ENCODE measurements at regions not wholly inside any gene's neighbourhood (a gene's known extent, or its start where the extent isn't known, plus 50 kb on each side); places are given as distances from the start of the nearest gene placed in this dataset.
A peak's percentile ranks its signal among the peaks of the same experiment; 100 is the strongest.
"Not testable (repeated sequence)": the region's sequence is repeated elsewhere in the genome, so short reads cannot be mapped to it uniquely, and the experiment has no call there.

DNA sequence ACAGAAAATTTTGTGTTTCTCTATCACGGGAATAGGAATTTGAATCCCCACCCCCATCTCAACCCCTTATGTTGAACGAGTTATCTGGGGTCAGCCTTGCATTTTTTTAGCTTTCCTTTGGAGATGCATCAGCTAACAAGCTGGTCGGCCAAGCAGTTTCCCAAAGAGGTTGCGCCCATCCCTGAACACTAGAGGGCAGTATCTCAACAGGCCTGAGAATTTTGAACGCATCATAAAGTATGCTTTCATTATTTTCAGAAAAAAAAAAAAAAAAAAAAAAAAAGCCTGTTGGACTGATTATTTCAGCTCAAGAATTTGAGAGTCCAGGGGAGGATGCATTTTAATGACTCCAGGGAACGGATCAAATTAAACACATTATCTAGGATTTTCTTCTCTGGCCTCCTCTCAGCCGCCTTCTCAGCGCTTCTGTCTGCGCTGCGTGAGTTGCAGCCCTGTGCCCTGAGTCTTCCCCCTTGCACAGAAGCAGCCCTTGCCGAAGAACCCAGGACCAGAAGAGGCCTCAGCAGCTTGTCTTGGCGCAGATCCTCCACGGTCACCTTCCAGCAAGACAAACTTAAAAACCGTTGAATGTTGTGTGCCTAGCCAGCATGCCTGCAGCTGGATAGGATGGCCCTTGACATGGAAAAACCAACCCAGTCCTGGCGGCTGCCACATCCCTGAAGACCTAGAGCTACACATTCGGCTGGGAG, 76.6 kb upstream of the GZMB start:
- 27% methylated on average over 12 of the region's 16 CpGs for WGBS (ENCODE audit: insufficient coverage)
- Histone ChIP-seq H3K36me3 (ENCODE audit: control insufficient read depth, insufficient read depth, low read length) (no peaks in the 10 kb centered on the region), H3K27me3 (ENCODE audit: control insufficient read depth, insufficient read depth, low read length) (peaks cover 2% of the 10 kb centered on the region), H3K9me3 (replicated peaks; ENCODE audit: control insufficient read depth, low read depth, low read length) (no peaks in the 10 kb centered on the region), H3K27ac (ENCODE audit: low read length) (no peak overlapping the region), H3K4me1 (ENCODE audit: control insufficient read depth, insufficient read depth, low read length) (peaks cover 4% of the 10 kb centered on the region), H3K4me3 (ENCODE audit: low read length) (peak overlapping the region; percentile 21)
- peak; percentile 88 for DNase-seq

DNA sequence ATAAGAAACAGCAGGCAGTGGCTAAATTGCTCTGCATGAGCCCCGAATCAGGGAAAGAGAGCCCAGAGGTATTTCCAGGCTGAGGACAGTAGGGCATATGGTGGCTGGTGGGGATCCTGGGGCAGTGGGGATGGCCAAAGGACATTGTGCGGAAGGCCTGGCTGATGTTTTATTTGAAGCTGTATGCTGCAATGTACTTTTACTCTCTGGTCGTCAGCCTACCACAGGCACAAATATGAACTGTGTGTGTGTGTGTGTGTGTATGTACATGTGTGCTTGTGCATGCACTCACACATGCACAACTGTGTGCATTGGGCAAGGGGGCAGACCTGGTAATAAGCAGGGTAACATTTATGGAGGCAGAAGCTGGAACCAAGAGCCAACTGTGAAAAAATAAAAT, 74.7 kb upstream of the GZMB start:
- Histone ChIP-seq H3K27me3 (ENCODE audit: control insufficient read depth, insufficient read depth, low read length) (peaks cover 2% of the 10 kb centered on the region), H3K4me1 (ENCODE audit: control insufficient read depth, insufficient read depth, low read length) (peaks cover 4% of the 10 kb centered on the region), H3K4me3 (ENCODE audit: low read length) (no peak overlapping the region), H3K36me3 (ENCODE audit: control insufficient read depth, insufficient read depth, low read length) (no peaks in the 10 kb centered on the region), H3K27ac (ENCODE audit: low read length) (no peak overlapping the region), H3K9me3 (replicated peaks; ENCODE audit: control insufficient read depth, low read depth, low read length) (no peaks in the 10 kb centered on the region)
- no peak for DNase-seq
- 84% methylated on average over 3 of the region's 3 CpGs for WGBS (ENCODE audit: insufficient coverage)

- no peaks in the 10 kb centered on the region for H3K9me3 ChIP-seq (replicated peaks; ENCODE audit: control insufficient read depth, low read depth, low read length)
- H3K36me3 ChIP-seq (ENCODE audit: control insufficient read depth, insufficient read depth, low read length), result no peaks in the 10 kb centered on the region
- peaks cover 4% of the 10 kb centered on the region for H3K4me1 ChIP-seq (ENCODE audit: control insufficient read depth, insufficient read depth, low read length)
- no peak overlapping the region for H3K4me3 ChIP-seq (ENCODE audit: low read length)
- H3K27ac ChIP-seq (ENCODE audit: low read length), result no peak overlapping the region
- 75% methylated on average over 1 of the region's 3 CpGs for WGBS (ENCODE audit: insufficient coverage)
- DNase-seq, result no peak
- peaks cover 2% of the 10 kb centered on the region for H3K27me3 ChIP-seq (ENCODE audit: control insufficient read depth, insufficient read depth, low read length)
These were observed 72.4 kb upstream of the GZMB start for GRCh38 chr14:24706351-24706750.

GRCh38 chr14:24705840-24706239, 71.8 kb upstream of the GZMB start:
- peaks cover 2% of the 10 kb centered on the region for H3K27me3 ChIP-seq (ENCODE audit: control insufficient read depth, insufficient read depth, low read length)
- H3K27ac ChIP-seq (ENCODE audit: low read length), result no peak overlapping the region
- H3K4me1 ChIP-seq (ENCODE audit: control insufficient read depth, insufficient read depth, low read length), result peaks cover 2% of the 10 kb centered on the region
- H3K4me3 ChIP-seq (ENCODE audit: low read length), result no peak overlapping the region
- WGBS (ENCODE audit: insufficient coverage), result 88% methylated on average over 2 of the region's 4 CpGs
- H3K9me3 ChIP-seq (replicated peaks; ENCODE audit: control insufficient read depth, low read depth, low read length), result no peaks in the 10 kb centered on the region
- H3K36me3 ChIP-seq (ENCODE audit: control insufficient read depth, insufficient read depth, low read length), result no peaks in the 10 kb centered on the region
- DNase-seq, result no peak

DNA sequence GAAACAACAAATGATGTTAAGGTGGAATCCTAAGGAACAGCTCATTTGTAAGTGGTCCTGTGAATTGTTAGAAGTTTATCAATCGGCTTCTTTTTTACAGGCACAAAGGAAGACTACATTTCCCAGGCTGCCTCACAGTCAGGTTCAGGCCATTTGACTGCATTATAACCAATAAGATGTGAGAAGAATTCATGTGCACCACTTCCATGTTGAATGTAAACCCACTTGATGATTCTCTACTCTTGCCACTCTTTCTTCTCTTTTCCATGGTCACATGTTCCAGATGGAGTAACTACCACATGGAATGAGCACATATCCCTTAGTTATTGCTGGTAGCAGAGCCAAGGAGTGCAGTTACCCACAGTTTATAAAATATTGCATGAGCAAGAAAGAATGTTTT, 67.1 kb upstream of the GZMB start:
- H3K9me3 ChIP-seq (replicated peaks; ENCODE audit: control insufficient read depth, low read depth, low read length), result no peaks in the 10 kb centered on the region
- no peak overlapping the region for H3K4me3 ChIP-seq (ENCODE audit: low read length)
- DNase-seq, result no peak
- no peaks in the 10 kb centered on the region for H3K36me3 ChIP-seq (ENCODE audit: control insufficient read depth, insufficient read depth, low read length)
- no CpG with 5 or more reads among the region's 1 CpG for WGBS (ENCODE audit: insufficient coverage)
- H3K27ac ChIP-seq (ENCODE audit: low read length), result no peak overlapping the region
- no peaks in the 10 kb centered on the region for H3K4me1 ChIP-seq (ENCODE audit: control insufficient read depth, insufficient read depth, low read length)
- H3K27me3 ChIP-seq (ENCODE audit: control insufficient read depth, insufficient read depth, low read length), result no peaks in the 10 kb centered on the region

DNA sequence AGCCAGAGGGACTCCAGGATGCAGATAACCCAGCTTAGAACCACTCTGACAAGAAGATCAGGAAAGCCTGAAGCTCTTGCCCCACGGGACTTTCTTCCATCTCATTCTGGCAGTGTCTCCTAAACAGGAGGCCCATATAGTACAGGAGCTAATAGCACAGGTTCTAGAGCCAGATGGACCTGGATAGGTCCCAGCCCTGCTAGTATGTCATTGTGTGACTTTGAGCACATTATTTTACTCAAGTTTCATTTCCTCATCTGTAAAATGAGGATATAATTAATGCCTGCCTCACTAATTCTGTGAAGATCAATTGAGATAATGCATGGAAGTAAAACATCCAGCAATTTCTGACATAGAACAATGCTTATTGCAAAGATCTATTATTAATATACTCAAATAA, 66.5 kb upstream of the GZMB start:
- Histone ChIP-seq H3K27ac (ENCODE audit: low read length) (no peak overlapping the region), H3K4me1 (ENCODE audit: control insufficient read depth, insufficient read depth, low read length) (peaks cover under 1% of the 10 kb centered on the region), H3K36me3 (ENCODE audit: control insufficient read depth, insufficient read depth, low read length) (no peaks in the 10 kb centered on the region), H3K9me3 (replicated peaks; ENCODE audit: control insufficient read depth, low read depth, low read length) (no peaks in the 10 kb centered on the region), H3K4me3 (ENCODE audit: low read length) (no peak overlapping the region), H3K27me3 (ENCODE audit: control insufficient read depth, insufficient read depth, low read length) (no peaks in the 10 kb centered on the region)
- no CpG with 5 or more reads among the region's 1 CpG for WGBS (ENCODE audit: insufficient coverage)
- no peak for DNase-seq

DNA sequence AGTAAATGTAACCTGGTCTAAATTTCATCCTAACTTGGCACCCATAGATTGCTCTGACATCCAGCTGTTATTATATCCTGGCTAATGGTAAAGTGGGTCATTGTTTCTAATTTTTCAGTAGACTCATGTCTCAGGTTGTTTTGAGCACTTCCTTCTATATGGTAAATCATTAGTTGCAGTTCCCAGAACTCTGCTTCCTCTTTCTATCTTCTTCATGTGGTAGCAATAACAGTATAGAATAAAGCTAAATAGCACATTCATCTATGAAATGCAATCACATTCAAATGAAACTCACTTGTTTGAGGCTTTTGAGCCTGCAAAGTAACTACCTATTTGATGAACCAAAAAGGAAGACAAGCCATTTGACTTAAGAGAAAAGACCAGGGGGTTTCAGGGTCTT, 65.1 kb upstream of the GZMB start:
- H3K9me3 ChIP-seq (replicated peaks; ENCODE audit: control insufficient read depth, low read depth, low read length), result no peaks in the 10 kb centered on the region
- no peaks in the 10 kb centered on the region for H3K27me3 ChIP-seq (ENCODE audit: control insufficient read depth, insufficient read depth, low read length)
- peaks cover 8% of the 10 kb centered on the region for H3K4me1 ChIP-seq (ENCODE audit: control insufficient read depth, insufficient read depth, low read length)
- DNase-seq, result no peak
- no peaks in the 10 kb centered on the region for H3K36me3 ChIP-seq (ENCODE audit: control insufficient read depth, insufficient read depth, low read length)
- no peak overlapping the region for H3K27ac ChIP-seq (ENCODE audit: low read length)
- no peak overlapping the region for H3K4me3 ChIP-seq (ENCODE audit: low read length)

GRCh38 chr14:24696280-24696920, 62.4 kb upstream of the GZMB start:
- 90% methylated on average over 1 of the region's 1 CpG for WGBS (ENCODE audit: insufficient coverage)
- not testable (repeated sequence) for DNase-seq; H3K27me3 ChIP-seq (ENCODE audit: control insufficient read depth, insufficient read depth, low read length); H3K27ac ChIP-seq (ENCODE audit: low read length); H3K9me3 ChIP-seq (replicated peaks; ENCODE audit: control insufficient read depth, low read depth, low read length); H3K4me3 ChIP-seq (ENCODE audit: low read length); H3K36me3 ChIP-seq (ENCODE audit: control insufficient read depth, insufficient read depth, low read length)
- peaks cover 18% of the 10 kb centered on the region for H3K4me1 ChIP-seq (ENCODE audit: control insufficient read depth, insufficient read depth, low read length)

DNA sequence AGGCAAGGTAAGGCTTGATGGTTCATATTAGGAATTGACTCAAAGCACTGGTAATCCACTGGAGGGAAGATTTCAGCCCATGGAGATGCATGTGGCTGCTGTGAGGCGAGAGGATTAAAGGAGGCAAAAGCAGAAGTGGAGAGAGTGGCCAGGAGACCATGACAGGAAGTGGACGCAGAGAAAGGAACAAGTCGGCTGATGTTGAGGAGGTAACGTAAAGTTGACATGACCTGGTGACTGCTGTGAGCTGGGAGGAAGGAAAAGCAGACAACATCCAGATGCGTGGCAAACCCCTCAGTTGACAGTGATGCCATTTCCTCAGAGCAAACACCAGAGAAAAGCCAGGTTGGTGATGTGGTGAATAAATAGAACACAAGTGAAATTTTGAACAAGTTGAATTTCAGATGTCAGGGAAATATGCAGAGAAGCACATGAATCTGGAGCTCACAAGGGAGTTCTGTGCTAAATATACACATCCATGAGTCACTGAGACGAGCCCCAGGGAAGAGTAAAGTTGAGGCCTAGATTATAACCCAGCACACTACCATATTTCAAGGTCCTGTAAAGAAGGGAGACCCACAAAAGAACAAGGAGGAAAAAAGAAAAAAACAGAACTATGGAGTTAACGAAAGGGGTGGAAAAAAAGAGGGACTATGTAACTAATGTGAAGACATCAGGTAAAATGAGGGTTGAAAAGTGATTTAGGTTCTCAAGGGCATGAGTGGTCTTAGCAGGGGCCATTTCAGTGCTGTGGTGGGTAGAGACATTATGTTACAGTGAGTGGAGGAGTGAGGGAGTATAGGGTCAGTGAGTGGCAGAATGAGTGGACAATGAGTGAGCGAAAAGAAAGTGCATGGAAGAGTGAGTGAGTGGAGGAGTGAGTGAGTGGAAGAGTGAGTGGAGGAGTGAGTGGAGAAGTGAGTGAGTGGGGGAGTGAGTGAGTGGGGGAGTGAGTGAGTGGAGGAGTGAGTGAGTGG, 61.6 kb upstream of the GZMB start:
- Histone ChIP-seq H3K4me1 (ENCODE audit: control insufficient read depth, insufficient read depth, low read length) (peaks cover 18% of the 10 kb centered on the region), H3K4me3 (ENCODE audit: low read length) (no peak overlapping the region), H3K36me3 (ENCODE audit: control insufficient read depth, insufficient read depth, low read length) (no peaks in the 10 kb centered on the region), H3K27ac (ENCODE audit: low read length) (peak overlapping the region; percentile 10), H3K9me3 (replicated peaks; ENCODE audit: control insufficient read depth, low read depth, low read length) (no peaks in the 10 kb centered on the region), H3K27me3 (ENCODE audit: control insufficient read depth, insufficient read depth, low read length) (no peaks in the 10 kb centered on the region)
- 49% methylated on average over 6 of the region's 8 CpGs for WGBS (ENCODE audit: insufficient coverage)
- DNase-seq, result peak; percentile 63

GRCh38 chr14:24694680-24695079, 60.7 kb upstream of the GZMB start:
- H3K27me3 ChIP-seq (ENCODE audit: control insufficient read depth, insufficient read depth, low read length), result no peaks in the 10 kb centered on the region
- H3K9me3 ChIP-seq (replicated peaks; ENCODE audit: control insufficient read depth, low read depth, low read length), result no peaks in the 10 kb centered on the region
- H3K4me3 ChIP-seq (ENCODE audit: low read length), result no peak overlapping the region
- 100% methylated on average over 2 of the region's 3 CpGs for WGBS (ENCODE audit: insufficient coverage)
- peak overlapping the region; percentile 7 for H3K27ac ChIP-seq (ENCODE audit: low read length)
- H3K4me1 ChIP-seq (ENCODE audit: control insufficient read depth, insufficient read depth, low read length), result peaks cover 18% of the 10 kb centered on the region
- no peak for DNase-seq
- no peaks in the 10 kb centered on the region for H3K36me3 ChIP-seq (ENCODE audit: control insufficient read depth, insufficient read depth, low read length)
